GM23338 (cell line): ENCODE measurements at regions not wholly inside any gene's neighbourhood (a gene's known extent, or its start where the extent isn't known, plus 50 kb on each side); places are given as distances from the start of the nearest gene placed in this dataset.

Experiments used
- ATAC-seq: fragments of 200-7000 bp; cut with Tn5 transposase; 3 replicates; pipeline ENCODE4 v1.9.1; 2020
- DNase-seq: peaks from one replicate; pipeline ENCODE4 v3.0.0-alpha.2; 2015; ENCODE audit warnings: low spot score
- H2AFZ ChIP-seq: fragments of 200-600 bp; sonication (generic); 2 replicates; pipeline ENCODE4 v1.8.0; 2016; ENCODE audit warnings: antibody characterized with exemption, mild to moderate bottlenecking, moderate library complexity
- H3F3A ChIP-seq: fragments of 200-600 bp; sonication (generic); replicated peaks from 2 replicates; pipeline ENCODE4 v1.8.0; 2017; ENCODE audit warnings: antibody characterized with exemption, mixed run types, low read depth
- H3K27ac ChIP-seq: fragments of 200-600 bp; sonication (generic); 2 replicates; pipeline ENCODE4 v1.6.1; 2016; ENCODE audit warnings: low read depth
- H3K27me3 ChIP-seq: fragments of 200-600 bp; sonication (generic); 2 replicates; pipeline ENCODE4 v1.8.0; 2016; ENCODE audit warnings: mild to moderate bottlenecking, mixed run types, moderate library complexity; ENCODE audit not compliant: insufficient read depth
- H3K36me3 ChIP-seq: fragments of 200-600 bp; sonication (generic); 2 replicates; pipeline ENCODE4 v1.8.0; 2016; ENCODE audit warnings: mild to moderate bottlenecking; ENCODE audit not compliant: insufficient read depth
- H3K4me1 ChIP-seq: fragments of 200-600 bp; sonication (generic); 2 replicates; pipeline ENCODE4 v1.8.0; 2016; ENCODE audit warnings: mild to moderate bottlenecking, moderate library complexity; ENCODE audit not compliant: insufficient read depth
- H3K4me2 ChIP-seq: fragments of 200-600 bp; sonication (generic); 2 replicates; pipeline ENCODE4 v1.7.1; 2017; ENCODE audit warnings: mixed run types
- H3K4me3 ChIP-seq: fragments of 200-600 bp; sonication (generic); 2 replicates; pipeline ENCODE4 v1.6.1; 2016; ENCODE audit warnings: mixed run types
- H3K79me2 ChIP-seq: fragments of 200-600 bp; sonication (generic); replicated peaks from 2 replicates; pipeline ENCODE4 v1.8.0; 2017; ENCODE audit warnings: mild to moderate bottlenecking; ENCODE audit not compliant: insufficient read depth
- H3K9me2 ChIP-seq: fragments of 200-600 bp; sonication (generic); 2 replicates; pipeline ENCODE4 v1.8.0; 2017; ENCODE audit not compliant: insufficient read depth
- H4K20me1 ChIP-seq: fragments of 200-600 bp; sonication (generic); replicated peaks from 2 replicates; pipeline ENCODE4 v1.8.0; 2017; ENCODE audit warnings: mild to moderate bottlenecking; ENCODE audit not compliant: insufficient read depth
- H3K27ac Mint-ChIP-seq: 2 replicates; pipeline ENCODE4 v1.8.0; 2020; ENCODE audit warnings: inconsistent platforms, mild to moderate bottlenecking, moderate library complexity, mixed read lengths
- H3K27me3 Mint-ChIP-seq: 3 replicates; pipeline ENCODE4 v1.8.0; 2022; ENCODE audit warnings: low read depth, mild to moderate bottlenecking, moderate library complexity, mixed read lengths, inconsistent platforms; ENCODE audit not compliant: insufficient read depth, poor library complexity
- H3K36me3 Mint-ChIP-seq: 3 replicates; pipeline ENCODE4 v1.8.0; 2021; ENCODE audit warnings: low read depth, mild to moderate bottlenecking, inconsistent platforms, moderate library complexity, mixed read lengths
- H3K4me1 Mint-ChIP-seq: 3 replicates; pipeline ENCODE4 v1.8.0; 2020; ENCODE audit warnings: mild to moderate bottlenecking, inconsistent platforms, mixed read lengths
- H3K4me3 Mint-ChIP-seq: 3 replicates; pipeline ENCODE4 v1.8.0; 2021; ENCODE audit warnings: moderate library complexity, mild to moderate bottlenecking, inconsistent platforms, mixed read lengths
- H3K9me3 Mint-ChIP-seq: 3 replicates; pipeline ENCODE4 v1.8.0; 2020; ENCODE audit warnings: moderate library complexity, mild to moderate bottlenecking, inconsistent platforms, mixed read lengths
- CREB1 ChIP-seq: fragments of 250-450 bp; sonication (Bioruptor Pico); IDR thresholded peaks from 2 replicates; pipeline ENCODE4 v1.5.0; 2020; ENCODE audit warnings: low read depth, mild to moderate bottlenecking, moderate library complexity
- EZH2 ChIP-seq: fragments of 200-600 bp; sonication (generic); IDR thresholded peaks from one replicate; pipeline ENCODE4 v1.8.0; 2017; ENCODE audit warnings: antibody characterized with exemption, mild to moderate bottlenecking, low read depth; ENCODE audit not compliant: unreplicated experiment
- EZH2phosphoT487 ChIP-seq: fragments of 200-600 bp; sonication (generic); IDR thresholded peaks from one replicate; pipeline ENCODE4 v1.8.1; 2018; ENCODE audit warnings: antibody characterized with exemption; ENCODE audit not compliant: unreplicated experiment
- JUNB ChIP-seq: IDR thresholded peaks from one replicate; pipeline ENCODE4 v1.6.1; 2016; ENCODE audit warnings: antibody characterized with exemption; ENCODE audit not compliant: unreplicated experiment
- NANOG ChIP-seq: IDR thresholded peaks from 2 replicates; pipeline ENCODE4 v1.6.1; 2016; ENCODE audit warnings: antibody characterized with exemption, borderline replicate concordance
- STAT1 ChIP-seq: IDR thresholded peaks from one replicate; pipeline ENCODE4 v1.6.1; 2016; ENCODE audit warnings: antibody characterized with exemption; ENCODE audit not compliant: unreplicated experiment
- ZNF114 ChIP-seq: fragments of 250-450 bp; sonication (Bioruptor Pico); IDR thresholded peaks from 2 replicates; pipeline ENCODE4 v1.5.0; 2020; ENCODE audit warnings: mild to moderate bottlenecking, moderate library complexity
- ZNF331 ChIP-seq: fragments of 250-450 bp; sonication (Bioruptor Pico); IDR thresholded peaks from 2 replicates; pipeline ENCODE4 v1.5.0; 2020; ENCODE audit warnings: low read depth, mild to moderate bottlenecking, moderate library complexity
- TF ChIP-seq, protein P1 (sequence below): IDR thresholded peaks from one replicate; pipeline ENCODE4 v1.6.1; 2018; ENCODE audit warnings: antibody characterized with exemption; ENCODE audit not compliant: unreplicated experiment
- TF ChIP-seq, protein P2 (sequence below): fragments of 250-450 bp; sonication (Bioruptor Pico); IDR thresholded peaks from 2 replicates; pipeline ENCODE4 v1.5.0; 2020; ENCODE audit warnings: mild to moderate bottlenecking, moderate library complexity
- TF ChIP-seq, protein P3 (sequence below), 2 experiments: fragments of 200-600 bp in 1 of 2; sonication (generic) in 1 of 2; conservative IDR thresholded peaks; 2 replicates each; pipeline versions ENCODE4 v1.5.1 to v1.6.1; 2016 to 2017; ENCODE audit warnings: antibody characterized with exemption in 2 of 2, low read depth in 2 of 2, mild to moderate bottlenecking in 2 of 2, moderate library complexity in 1 of 2

DNA sequence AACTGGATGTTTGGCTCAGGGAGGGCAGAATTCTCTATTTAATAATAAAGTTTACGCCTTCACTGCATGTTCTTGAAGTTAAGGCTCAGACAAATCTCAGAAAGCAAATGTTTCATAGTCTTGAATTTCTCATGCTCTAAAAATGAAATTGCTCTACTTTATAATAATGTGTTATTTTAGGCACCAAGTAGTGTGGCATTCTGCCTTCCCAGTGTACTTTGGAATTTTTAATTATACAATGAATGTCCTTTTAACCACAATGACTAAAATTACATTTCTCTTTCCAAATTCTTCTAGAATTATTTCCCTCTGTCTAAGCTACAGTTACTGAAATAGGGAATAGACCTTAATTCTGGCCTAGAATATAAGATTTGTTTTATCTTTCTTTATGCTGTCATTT lies 97.9 kb upstream of the PDE5A start:
- H4K20me1 ChIP-seq: no peaks in the 10 kb centered on the region
- no peaks in the 10 kb centered on the region for H3K27me3 Mint-ChIP-seq
- no peak overlapping the region for H3K27ac Mint-ChIP-seq
- no peaks in the 10 kb centered on the region for H3K36me3 ChIP-seq
- H3K4me1 Mint-ChIP-seq: peaks cover 34% of the 10 kb centered on the region
- peaks cover 24% of the 10 kb centered on the region for H3K4me1 ChIP-seq
- DNase-seq (no peak), ATAC-seq (no peak)
- no peak overlapping the region for H3K4me3 ChIP-seq
- no peaks in the 10 kb centered on the region for H3F3A ChIP-seq
- H3K36me3 Mint-ChIP-seq: no peaks in the 10 kb centered on the region
- H3K9me3 Mint-ChIP-seq: 0 out of 3 replicates have a peak, but pooled peaks cover 3% of the 10 kb centered on the region
- H3K27me3 ChIP-seq: no peaks in the 10 kb centered on the region
- H3K4me3 Mint-ChIP-seq: no peak overlapping the region
- H3K79me2 ChIP-seq: no peaks in the 10 kb centered on the region
- no peaks in the 10 kb centered on the region; the same call in 1 of the 2 replicates for H3K9me2 ChIP-seq
- no peak overlapping the region for H2AFZ ChIP-seq
- TF ChIP-seq JUNB: no peak
- TF ChIP-seq, protein P1, sequence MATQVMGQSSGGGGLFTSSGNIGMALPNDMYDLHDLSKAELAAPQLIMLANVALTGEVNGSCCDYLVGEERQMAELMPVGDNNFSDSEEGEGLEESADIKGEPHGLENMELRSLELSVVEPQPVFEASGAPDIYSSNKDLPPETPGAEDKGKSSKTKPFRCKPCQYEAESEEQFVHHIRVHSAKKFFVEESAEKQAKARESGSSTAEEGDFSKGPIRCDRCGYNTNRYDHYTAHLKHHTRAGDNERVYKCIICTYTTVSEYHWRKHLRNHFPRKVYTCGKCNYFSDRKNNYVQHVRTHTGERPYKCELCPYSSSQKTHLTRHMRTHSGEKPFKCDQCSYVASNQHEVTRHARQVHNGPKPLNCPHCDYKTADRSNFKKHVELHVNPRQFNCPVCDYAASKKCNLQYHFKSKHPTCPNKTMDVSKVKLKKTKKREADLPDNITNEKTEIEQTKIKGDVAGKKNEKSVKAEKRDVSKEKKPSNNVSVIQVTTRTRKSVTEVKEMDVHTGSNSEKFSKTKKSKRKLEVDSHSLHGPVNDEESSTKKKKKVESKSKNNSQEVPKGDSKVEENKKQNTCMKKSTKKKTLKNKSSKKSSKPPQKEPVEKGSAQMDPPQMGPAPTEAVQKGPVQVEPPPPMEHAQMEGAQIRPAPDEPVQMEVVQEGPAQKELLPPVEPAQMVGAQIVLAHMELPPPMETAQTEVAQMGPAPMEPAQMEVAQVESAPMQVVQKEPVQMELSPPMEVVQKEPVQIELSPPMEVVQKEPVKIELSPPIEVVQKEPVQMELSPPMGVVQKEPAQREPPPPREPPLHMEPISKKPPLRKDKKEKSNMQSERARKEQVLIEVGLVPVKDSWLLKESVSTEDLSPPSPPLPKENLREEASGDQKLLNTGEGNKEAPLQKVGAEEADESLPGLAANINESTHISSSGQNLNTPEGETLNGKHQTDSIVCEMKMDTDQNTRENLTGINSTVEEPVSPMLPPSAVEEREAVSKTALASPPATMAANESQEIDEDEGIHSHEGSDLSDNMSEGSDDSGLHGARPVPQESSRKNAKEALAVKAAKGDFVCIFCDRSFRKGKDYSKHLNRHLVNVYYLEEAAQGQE: no peak
- TF ChIP-seq NANOG: no peak
- TF ChIP-seq, protein P2, sequence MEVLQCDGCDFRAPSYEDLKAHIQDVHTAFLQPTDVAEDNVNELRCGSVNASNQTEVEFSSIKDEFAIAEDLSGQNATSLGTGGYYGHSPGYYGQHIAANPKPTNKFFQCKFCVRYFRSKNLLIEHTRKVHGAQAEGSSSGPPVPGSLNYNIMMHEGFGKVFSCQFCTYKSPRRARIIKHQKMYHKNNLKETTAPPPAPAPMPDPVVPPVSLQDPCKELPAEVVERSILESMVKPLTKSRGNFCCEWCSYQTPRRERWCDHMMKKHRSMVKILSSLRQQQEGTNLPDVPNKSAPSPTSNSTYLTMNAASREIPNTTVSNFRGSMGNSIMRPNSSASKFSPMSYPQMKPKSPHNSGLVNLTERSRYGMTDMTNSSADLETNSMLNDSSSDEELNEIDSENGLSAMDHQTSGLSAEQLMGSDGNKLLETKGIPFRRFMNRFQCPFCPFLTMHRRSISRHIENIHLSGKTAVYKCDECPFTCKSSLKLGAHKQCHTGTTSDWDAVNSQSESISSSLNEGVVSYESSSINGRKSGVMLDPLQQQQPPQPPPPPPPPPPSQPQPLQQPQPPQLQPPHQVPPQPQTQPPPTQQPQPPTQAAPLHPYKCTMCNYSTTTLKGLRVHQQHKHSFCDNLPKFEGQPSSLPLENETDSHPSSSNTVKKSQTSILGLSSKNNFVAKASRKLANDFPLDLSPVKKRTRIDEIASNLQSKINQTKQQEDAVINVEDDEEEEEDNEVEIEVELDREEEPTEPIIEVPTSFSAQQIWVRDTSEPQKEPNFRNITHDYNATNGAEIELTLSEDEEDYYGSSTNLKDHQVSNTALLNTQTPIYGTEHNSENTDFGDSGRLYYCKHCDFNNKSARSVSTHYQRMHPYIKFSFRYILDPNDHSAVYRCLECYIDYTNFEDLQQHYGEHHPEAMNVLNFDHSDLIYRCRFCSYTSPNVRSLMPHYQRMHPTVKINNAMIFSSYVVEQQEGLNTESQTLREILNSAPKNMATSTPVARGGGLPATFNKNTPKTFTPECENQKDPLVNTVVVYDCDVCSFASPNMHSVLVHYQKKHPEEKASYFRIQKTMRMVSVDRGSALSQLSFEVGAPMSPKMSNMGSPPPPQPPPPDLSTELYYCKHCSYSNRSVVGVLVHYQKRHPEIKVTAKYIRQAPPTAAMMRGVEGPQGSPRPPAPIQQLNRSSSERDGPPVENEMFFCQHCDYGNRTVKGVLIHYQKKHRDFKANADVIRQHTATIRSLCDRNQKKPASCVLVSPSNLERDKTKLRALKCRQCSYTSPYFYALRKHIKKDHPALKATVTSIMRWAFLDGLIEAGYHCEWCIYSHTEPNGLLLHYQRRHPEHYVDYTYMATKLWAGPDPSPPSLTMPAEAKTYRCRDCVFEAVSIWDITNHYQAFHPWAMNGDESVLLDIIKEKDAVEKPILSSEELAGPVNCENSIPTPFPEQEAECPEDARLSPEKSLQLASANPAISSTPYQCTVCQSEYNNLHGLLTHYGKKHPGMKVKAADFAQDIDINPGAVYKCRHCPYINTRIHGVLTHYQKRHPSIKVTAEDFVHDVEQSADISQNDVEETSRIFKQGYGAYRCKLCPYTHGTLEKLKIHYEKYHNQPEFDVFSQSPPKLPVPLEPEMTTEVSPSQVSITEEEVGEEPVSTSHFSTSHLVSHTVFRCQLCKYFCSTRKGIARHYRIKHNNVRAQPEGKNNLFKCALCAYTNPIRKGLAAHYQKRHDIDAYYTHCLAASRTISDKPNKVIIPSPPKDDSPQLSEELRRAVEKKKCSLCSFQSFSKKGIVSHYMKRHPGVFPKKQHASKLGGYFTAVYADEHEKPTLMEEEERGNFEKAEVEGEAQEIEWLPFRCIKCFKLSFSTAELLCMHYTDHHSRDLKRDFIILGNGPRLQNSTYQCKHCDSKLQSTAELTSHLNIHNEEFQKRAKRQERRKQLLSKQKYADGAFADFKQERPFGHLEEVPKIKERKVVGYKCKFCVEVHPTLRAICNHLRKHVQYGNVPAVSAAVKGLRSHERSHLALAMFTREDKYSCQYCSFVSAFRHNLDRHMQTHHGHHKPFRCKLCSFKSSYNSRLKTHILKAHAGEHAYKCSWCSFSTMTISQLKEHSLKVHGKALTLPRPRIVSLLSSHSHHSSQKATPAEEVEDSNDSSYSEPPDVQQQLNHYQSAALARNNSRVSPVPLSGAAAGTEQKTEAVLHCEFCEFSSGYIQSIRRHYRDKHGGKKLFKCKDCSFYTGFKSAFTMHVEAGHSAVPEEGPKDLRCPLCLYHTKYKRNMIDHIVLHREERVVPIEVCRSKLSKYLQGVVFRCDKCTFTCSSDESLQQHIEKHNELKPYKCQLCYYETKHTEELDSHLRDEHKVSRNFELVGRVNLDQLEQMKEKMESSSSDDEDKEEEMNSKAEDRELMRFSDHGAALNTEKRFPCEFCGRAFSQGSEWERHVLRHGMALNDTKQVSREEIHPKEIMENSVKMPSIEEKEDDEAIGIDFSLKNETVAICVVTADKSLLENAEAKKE: no peak
- TF ChIP-seq EZH2phosphoT487: no peak
- TF ChIP-seq EZH2: no peak
- no peak for TF ChIP-seq STAT1
- no peak for TF ChIP-seq CREB1
- TF ChIP-seq ZNF331 (CRISPR knock-in tag): no peak
- TF ChIP-seq ZNF114: no peak
- TF ChIP-seq, protein P3, sequence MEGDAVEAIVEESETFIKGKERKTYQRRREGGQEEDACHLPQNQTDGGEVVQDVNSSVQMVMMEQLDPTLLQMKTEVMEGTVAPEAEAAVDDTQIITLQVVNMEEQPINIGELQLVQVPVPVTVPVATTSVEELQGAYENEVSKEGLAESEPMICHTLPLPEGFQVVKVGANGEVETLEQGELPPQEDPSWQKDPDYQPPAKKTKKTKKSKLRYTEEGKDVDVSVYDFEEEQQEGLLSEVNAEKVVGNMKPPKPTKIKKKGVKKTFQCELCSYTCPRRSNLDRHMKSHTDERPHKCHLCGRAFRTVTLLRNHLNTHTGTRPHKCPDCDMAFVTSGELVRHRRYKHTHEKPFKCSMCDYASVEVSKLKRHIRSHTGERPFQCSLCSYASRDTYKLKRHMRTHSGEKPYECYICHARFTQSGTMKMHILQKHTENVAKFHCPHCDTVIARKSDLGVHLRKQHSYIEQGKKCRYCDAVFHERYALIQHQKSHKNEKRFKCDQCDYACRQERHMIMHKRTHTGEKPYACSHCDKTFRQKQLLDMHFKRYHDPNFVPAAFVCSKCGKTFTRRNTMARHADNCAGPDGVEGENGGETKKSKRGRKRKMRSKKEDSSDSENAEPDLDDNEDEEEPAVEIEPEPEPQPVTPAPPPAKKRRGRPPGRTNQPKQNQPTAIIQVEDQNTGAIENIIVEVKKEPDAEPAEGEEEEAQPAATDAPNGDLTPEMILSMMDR (conservative IDR thresholded peaks at IDR 0.05; ENCODE audit: low read depth in 2 of 2): no peak
- H3K4me2 ChIP-seq: no peak overlapping the region
- no peak overlapping the region for H3K27ac ChIP-seq
